GM23248 (cell line): ENCODE measurements at regions not wholly inside any gene's neighbourhood (a gene's known extent, or its start where the extent isn't known, plus 50 kb on each side); places are given as distances from the start of the nearest gene placed in this dataset.

ENCODE experiments used
- EZH2 ChIP-seq: fragments of 200-600 bp; sonication (generic); IDR thresholded peaks from 2 replicates; pipeline ENCODE4 v1.6.1; 2018; ENCODE audit warnings: antibody characterized with exemption, mild to moderate bottlenecking; ENCODE audit not compliant: insufficient read depth, poor library complexity, severe bottlenecking
- EZH2phosphoT487 ChIP-seq: fragments of 200-600 bp; sonication (generic); IDR thresholded peaks from 2 replicates; pipeline ENCODE4 v1.6.1; 2018; ENCODE audit warnings: antibody characterized with exemption, moderate library complexity, mild to moderate bottlenecking, low read depth; ENCODE audit not compliant: insufficient read depth

GRCh38 chr13:26488236-26489003 lies 69.1 kb upstream of the WASF3 start:
- TF ChIP-seq EZH2, result no peak
- no peak for TF ChIP-seq EZH2phosphoT487
